ENCODE measurements at regions not wholly inside any gene's neighbourhood (a gene's known extent, or its start where the extent isn't known, plus 50 kb on each side); places are given as distances from the start of the nearest gene placed in this dataset.

- ATAC-seq, result no peak
- Histone ChIP-seq H3K27me3 (ENCODE audit: low read length) (peaks cover 44% of the 10 kb centered on the region), H3K9me3 (ENCODE audit: low read length) (no peaks in the 10 kb centered on the region), H3F3A (ENCODE audit: low read length, unreplicated experiment) (no peaks in the 10 kb centered on the region), H4K20me1 (ENCODE audit: low read length) (no peaks in the 10 kb centered on the region), H3K27ac (ENCODE audit: low read length) (no peak overlapping the region), H3K4me3 (ENCODE audit: low read length) (no peak overlapping the region), H3K4me1 (ENCODE audit: insufficient read depth, low read length) (no peaks in the 10 kb centered on the region), H3K4me2 (ENCODE audit: low read length) (no peak overlapping the region), H3K36me3 (ENCODE audit: low read depth, low read length) (no peaks in the 10 kb centered on the region), H3K9ac (ENCODE audit: low read length) (no peak overlapping the region), H2AFZ (ENCODE audit: low read length) (no peak overlapping the region), H3K9me2 (replicated peaks; ENCODE audit: low read length) (no peaks in the 10 kb centered on the region), H3K79me2 (ENCODE audit: low read length) (no peaks in the 10 kb centered on the region)
- POLR2A ChIA-PET (ENCODE audit: unreplicated experiment), result no interaction called here
- CTCF ChIA-PET, result no interaction called here
- TF ChIP-seq EZH2 (IDR thresholded peaks at IDR 0.05; ENCODE audit: low read length, unreplicated experiment), result no peak
- TF ChIP-seq CTCF (conservative IDR thresholded peaks at IDR 0.05; ENCODE audit: low read depth, low read length), result no peak
- TF ChIP-seq EZH2phosphoT487 (IDR thresholded peaks at IDR 0.05; ENCODE audit: borderline replicate concordance, low read length), result no peak
- intact Hi-C loops (cut with micrococcal nuclease), result no loop called here
- no TSS peak for BruUV-seq (replicated peaks)
- no peak for DNase-seq
These were observed 73.1 kb downstream of the BOD1L2 start for GRCh38 chr18:57219964-57220363.

- ATAC-seq, result no peak
- peaks cover 45% of the 10 kb centered on the region for H3K27me3 ChIP-seq (ENCODE audit: low read length)
- no peak overlapping the region for H3K27ac ChIP-seq (ENCODE audit: low read length)
- H3K79me2 ChIP-seq (ENCODE audit: low read length), result no peaks in the 10 kb centered on the region
- H3F3A ChIP-seq (ENCODE audit: low read length, unreplicated experiment), result no peaks in the 10 kb centered on the region
- H3K9me2 ChIP-seq (replicated peaks; ENCODE audit: low read length), result no peaks in the 10 kb centered on the region
- no peaks in the 10 kb centered on the region for H3K9me3 ChIP-seq (ENCODE audit: low read length)
- no peaks in the 10 kb centered on the region for H3K4me1 ChIP-seq (ENCODE audit: insufficient read depth, low read length)
- intact Hi-C loops (cut with micrococcal nuclease), result no loop called here
- H3K9ac ChIP-seq (ENCODE audit: low read length), result no peak overlapping the region
- H3K36me3 ChIP-seq (ENCODE audit: low read depth, low read length), result no peaks in the 10 kb centered on the region
- no TSS peak for BruUV-seq (replicated peaks)
- TF ChIP-seq CTCF (conservative IDR thresholded peaks at IDR 0.05; ENCODE audit: low read depth, low read length), result no peak
- TF ChIP-seq EZH2phosphoT487 (IDR thresholded peaks at IDR 0.05; ENCODE audit: borderline replicate concordance, low read length), result no peak
- TF ChIP-seq EZH2 (IDR thresholded peaks at IDR 0.05; ENCODE audit: low read length, unreplicated experiment), result no peak
- no peak overlapping the region for H3K4me2 ChIP-seq (ENCODE audit: low read length)
- H2AFZ ChIP-seq (ENCODE audit: low read length), result no peak overlapping the region
- no peak for DNase-seq
- ChIA-PET CTCF (no interaction called here), POLR2A (ENCODE audit: unreplicated experiment) (no interaction called here)
- no peaks in the 10 kb centered on the region for H4K20me1 ChIP-seq (ENCODE audit: low read length)
- H3K4me3 ChIP-seq (ENCODE audit: low read length), result no peak overlapping the region
These were observed 73.6 kb downstream of the BOD1L2 start for GRCh38 chr18:57220480-57220879.

- H3K36me3 ChIP-seq (ENCODE audit: low read depth, low read length), result no peaks in the 10 kb centered on the region
- no peaks in the 10 kb centered on the region for H4K20me1 ChIP-seq (ENCODE audit: low read length)
- H3K27ac ChIP-seq (ENCODE audit: low read length), result no peak overlapping the region
- no peak overlapping the region for H3K4me3 ChIP-seq (ENCODE audit: low read length)
- ChIA-PET CTCF (no interaction called here), POLR2A (ENCODE audit: unreplicated experiment) (no interaction called here)
- no TSS peak for BruUV-seq (replicated peaks)
- ATAC-seq, result no peak
- no peak overlapping the region for H2AFZ ChIP-seq (ENCODE audit: low read length)
- no peaks in the 10 kb centered on the region for H3F3A ChIP-seq (ENCODE audit: low read length, unreplicated experiment)
- intact Hi-C loops (cut with micrococcal nuclease), result no loop called here
- TF ChIP-seq CTCF (conservative IDR thresholded peaks at IDR 0.05; ENCODE audit: low read depth, low read length) (no peak), EZH2 (IDR thresholded peaks at IDR 0.05; ENCODE audit: low read length, unreplicated experiment) (no peak), EZH2phosphoT487 (IDR thresholded peaks at IDR 0.05; ENCODE audit: borderline replicate concordance, low read length) (no peak)
- H3K9me3 ChIP-seq (ENCODE audit: low read length), result no peaks in the 10 kb centered on the region
- H3K9me2 ChIP-seq (replicated peaks; ENCODE audit: low read length), result no peaks in the 10 kb centered on the region
- DNase-seq, result no peak
- H3K27me3 ChIP-seq (ENCODE audit: low read length), result peaks cover 50% of the 10 kb centered on the region
- H3K79me2 ChIP-seq (ENCODE audit: low read length), result no peaks in the 10 kb centered on the region
- H3K4me2 ChIP-seq (ENCODE audit: low read length), result no peak overlapping the region
- H3K9ac ChIP-seq (ENCODE audit: low read length), result no peak overlapping the region
- no peaks in the 10 kb centered on the region for H3K4me1 ChIP-seq (ENCODE audit: insufficient read depth, low read length)
These were observed 74.1 kb downstream of the BOD1L2 start for GRCh38 chr18:57220930-57221483.
